Gastrocnemius medialis (tissue), 4 donors: ENCODE measurements at regions not wholly inside any gene's neighbourhood (a gene's known extent, or its start where the extent isn't known, plus 50 kb on each side); places are given as distances from the start of the nearest gene placed in this dataset.

Experiments
- CTCF ChIP-seq, 5 experiments: fragments of 450-650 bp in 3 of 5; fragments of 200-600 bp in 2 of 5; sonication (generic) in 2 of 5; IDR thresholded peaks in 4 of 5; conservative IDR thresholded peaks in 1 of 5; 1 replicate in 4 of 5; 2 replicates in 1 of 5; pipeline ENCODE4 v1.5.1; 2016 to 2019; ENCODE audit warnings: antibody characterized with exemption in 5 of 5, mild to moderate bottlenecking in 3 of 5, moderate library complexity in 3 of 5
- POLR2A ChIP-seq, 2 donors: fragments of 450-650 bp; IDR thresholded peaks; one replicate each; pipeline ENCODE4 v1.6.1; 2017; ENCODE audit warnings: antibody characterized with exemption in 2 of 2, mild to moderate bottlenecking in 2 of 2, moderate library complexity in 2 of 2

DNA sequence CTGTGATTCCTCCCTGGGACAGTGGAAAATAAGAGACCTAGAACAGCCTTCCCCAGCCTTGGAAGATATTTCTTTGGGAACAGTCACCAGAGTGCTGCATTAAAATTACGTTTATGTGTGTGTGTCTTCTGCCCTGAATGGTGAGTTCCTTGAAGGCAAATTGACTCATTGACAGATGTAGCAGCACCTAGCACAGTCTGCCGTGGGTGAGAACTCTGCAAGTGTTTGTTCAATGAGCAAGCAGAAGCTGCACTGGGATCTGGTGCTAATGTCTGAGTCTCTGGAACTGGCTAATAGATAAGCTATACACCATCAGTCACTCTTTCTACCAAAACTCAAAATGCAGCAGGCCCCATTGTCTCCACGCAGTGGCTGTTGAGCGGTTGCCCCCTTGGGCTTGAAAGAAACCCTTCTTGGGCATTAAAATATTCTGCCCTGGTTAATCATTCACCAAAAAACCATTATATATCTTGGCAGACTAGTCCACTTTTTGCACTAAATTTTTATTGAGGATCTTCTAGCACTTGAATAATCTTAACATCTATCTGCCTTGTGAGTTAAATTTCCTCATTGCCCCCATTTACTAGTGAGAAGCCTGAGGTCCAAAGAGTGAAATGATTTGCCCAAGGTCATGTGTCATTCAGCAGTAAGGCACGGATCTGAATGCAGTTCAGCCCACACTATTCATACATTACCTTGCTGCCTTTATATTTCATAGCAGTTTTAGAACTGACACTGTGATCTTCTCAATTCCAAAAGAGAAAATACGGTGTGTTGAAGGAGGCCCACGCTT is 87.8 kb upstream of the GALNT18 start:
- TF ChIP-seq POLR2A (IDR thresholded peaks at IDR 0.05) (no peak), CTCF (IDR thresholded peaks at IDR 0.05 in 4 of 5, conservative IDR thresholded peaks at IDR 0.05 in 1 of 5) (no peak)
